GM23248 (cell line): ENCODE measurements at regions not wholly inside any gene's neighbourhood (a gene's known extent, or its start where the extent isn't known, plus 50 kb on each side); places are given as distances from the start of the nearest gene placed in this dataset.

Experiments
- DNase-seq: peaks from one replicate; pipeline ENCODE4 v3.0.0-alpha.2; 2015
- H2AFZ ChIP-seq: fragments of 200-600 bp; sonication (generic); 2 replicates; pipeline ENCODE4 v1.6.1; 2016; ENCODE audit warnings: antibody characterized with exemption
- H3F3A ChIP-seq: fragments of 200-600 bp; sonication (generic); 2 replicates; pipeline ENCODE4 v1.6.1; 2016; ENCODE audit warnings: mild to moderate bottlenecking, antibody characterized with exemption, mixed run types; ENCODE audit not compliant: insufficient read depth
- H3K27ac ChIP-seq: fragments of 200-600 bp; sonication (generic); 2 replicates; pipeline ENCODE4 v1.5.1; 2016; ENCODE audit warnings: mild to moderate bottlenecking
- H3K27me3 ChIP-seq: fragments of 200-600 bp; sonication (generic); replicated peaks from 2 replicates; pipeline ENCODE4 v1.6.1; 2016; ENCODE audit warnings: mild to moderate bottlenecking; ENCODE audit not compliant: insufficient read depth
- H3K36me3 ChIP-seq: fragments of 200-600 bp; sonication (generic); 2 replicates; pipeline ENCODE4 v1.6.1; 2016; ENCODE audit warnings: low read depth, mild to moderate bottlenecking
- H3K4me1 ChIP-seq: fragments of 200-600 bp; sonication (generic); 2 replicates; pipeline ENCODE4 v1.6.1; 2016; ENCODE audit warnings: mild to moderate bottlenecking; ENCODE audit not compliant: insufficient read depth
- H3K4me2 ChIP-seq: fragments of 200-600 bp; sonication (generic); one replicate; pipeline ENCODE4 v1.6.1; 2016; ENCODE audit warnings: mild to moderate bottlenecking; ENCODE audit not compliant: unreplicated experiment
- H3K4me3 ChIP-seq: fragments of 200-600 bp; sonication (generic); 2 replicates; pipeline ENCODE4 v1.5.1; 2016; ENCODE audit warnings: mild to moderate bottlenecking
- H3K79me2 ChIP-seq: fragments of 200-600 bp; sonication (generic); 2 replicates; pipeline ENCODE4 v1.6.1; 2016; ENCODE audit warnings: mild to moderate bottlenecking; ENCODE audit not compliant: insufficient read depth
- H3K9ac ChIP-seq: fragments of 200-600 bp; sonication (generic); 2 replicates; pipeline ENCODE4 v1.6.1; 2016; ENCODE audit warnings: mild to moderate bottlenecking
- H3K9me2 ChIP-seq: fragments of 200-600 bp; sonication (generic); 2 replicates; pipeline ENCODE4 v1.6.1; 2016; ENCODE audit warnings: mixed run types, mild to moderate bottlenecking, moderate library complexity; ENCODE audit not compliant: insufficient read depth
- H3K9me3 ChIP-seq: fragments of 200-600 bp; sonication (generic); one replicate; pipeline ENCODE4 v1.6.1; 2017; ENCODE audit warnings: low read depth
- H4K20me1 ChIP-seq: fragments of 200-600 bp; sonication (generic); 2 replicates; pipeline ENCODE4 v1.6.0; 2016; ENCODE audit not compliant: insufficient read depth
- EZH2 ChIP-seq: fragments of 200-600 bp; sonication (generic); IDR thresholded peaks from 2 replicates; pipeline ENCODE4 v1.6.1; 2018; ENCODE audit warnings: antibody characterized with exemption, mild to moderate bottlenecking; ENCODE audit not compliant: insufficient read depth, poor library complexity, severe bottlenecking
- EZH2phosphoT487 ChIP-seq: fragments of 200-600 bp; sonication (generic); IDR thresholded peaks from 2 replicates; pipeline ENCODE4 v1.6.1; 2018; ENCODE audit warnings: antibody characterized with exemption, moderate library complexity, mild to moderate bottlenecking, low read depth; ENCODE audit not compliant: insufficient read depth
- whole genome bisulfite sequencing, 2 experiments: methylation state at CpG; one replicate each; pipeline ENCODE4 v1.1.6; 2015 to 2017; ENCODE audit warnings: low lambda C conversion rate in 2 of 2, low coverage in 1 of 2; ENCODE audit errors: missing lambda C conversion rate in 2 of 2; 5-methylcytosine and 5-hydroxymethylcytosine counted together
- in situ Hi-C: fragments of 300-500 bp; cut with MboI; formaldehyde crosslinking; loops from 2 replicates; pipeline ENCODE4 v1.15.0; 2020

GRCh38 chr1:112054510-112054909 is 65.0 kb upstream of the KCND3 start:
- WGBS, 2 experiments: 76 to 91% methylated on average over 2 of the region's 2 CpGs
- no peak overlapping the region for H3K4me3 ChIP-seq

GRCh38 chr1:112056354-112056753 is 66.9 kb upstream of the KCND3 start:
- no peak overlapping the region for H3K27ac ChIP-seq
- no peaks in the 10 kb centered on the region for H4K20me1 ChIP-seq
- no peak for DNase-seq
- WGBS, 2 experiments: 34 to 53% methylated on average over 5 of the region's 5 CpGs
- no peaks in the 10 kb centered on the region for H3F3A ChIP-seq
- no peaks in the 10 kb centered on the region for H3K9me2 ChIP-seq
- no peak overlapping the region for H3K4me2 ChIP-seq
- H3K4me1 ChIP-seq: no peaks in the 10 kb centered on the region
- no peak for TF ChIP-seq EZH2
- no peak for TF ChIP-seq EZH2phosphoT487
- no peak overlapping the region for H3K4me3 ChIP-seq
- in situ Hi-C loops: no loop called here
- no peaks in the 10 kb centered on the region for H3K36me3 ChIP-seq
- H3K27me3 ChIP-seq: no peaks in the 10 kb centered on the region
- no peak overlapping the region for H3K9ac ChIP-seq
- no peaks in the 10 kb centered on the region for H3K9me3 ChIP-seq
- no peak overlapping the region for H2AFZ ChIP-seq
- H3K79me2 ChIP-seq: no peaks in the 10 kb centered on the region

More at GRCh38 chr1:112054510-112054909, 65.0 kb upstream of the KCND3 start:
- Histone ChIP-seq H4K20me1 (no peaks in the 10 kb centered on the region), H3F3A (no peaks in the 10 kb centered on the region), H3K27me3 (no peaks in the 10 kb centered on the region), H3K9ac (no peak overlapping the region), H2AFZ (no peak overlapping the region), H3K9me2 (no peaks in the 10 kb centered on the region), H3K9me3 (no peaks in the 10 kb centered on the region), H3K27ac (no peak overlapping the region), H3K4me2 (no peak overlapping the region), H3K36me3 (no peaks in the 10 kb centered on the region), H3K79me2 (no peaks in the 10 kb centered on the region), H3K4me1 (no peaks in the 10 kb centered on the region)
- no peak for TF ChIP-seq EZH2
- TF ChIP-seq EZH2phosphoT487: no peak
- no peak for DNase-seq
- in situ Hi-C loops: no loop called here

GRCh38 chr1:112057736-112058135 is 68.3 kb upstream of the KCND3 start:
- Histone ChIP-seq H3K4me1 (no peaks in the 10 kb centered on the region), H3K27me3 (no peaks in the 10 kb centered on the region), H3K27ac (no peak overlapping the region), H3K9me3 (no peaks in the 10 kb centered on the region), H3K4me3 (no peak overlapping the region), H3K9ac (no peak overlapping the region), H3K4me2 (no peak overlapping the region), H3K9me2 (no peaks in the 10 kb centered on the region), H2AFZ (no peak overlapping the region), H3K79me2 (no peaks in the 10 kb centered on the region), H3K36me3 (no peaks in the 10 kb centered on the region), H3F3A (no peaks in the 10 kb centered on the region), H4K20me1 (no peaks in the 10 kb centered on the region)
- 25 to 31% methylated on average over 5 of the region's 5 CpGs for WGBS, 2 experiments
- in situ Hi-C loops: no loop called here
- no peak for DNase-seq
- TF ChIP-seq EZH2phosphoT487 (no peak), EZH2 (no peak)

- Histone ChIP-seq H3K27ac (no peak overlapping the region), H3K36me3 (no peaks in the 10 kb centered on the region), H3F3A (no peaks in the 10 kb centered on the region), H3K9me2 (no peaks in the 10 kb centered on the region), H3K4me2 (no peak overlapping the region), H3K27me3 (no peaks in the 10 kb centered on the region), H3K9ac (no peak overlapping the region), H3K4me3 (no peak overlapping the region), H3K79me2 (no peaks in the 10 kb centered on the region), H4K20me1 (no peaks in the 10 kb centered on the region), H2AFZ (no peak overlapping the region), H3K4me1 (no peaks in the 10 kb centered on the region), H3K9me3 (no peaks in the 10 kb centered on the region)
- in situ Hi-C loops: no loop called here
- no peak for DNase-seq
- WGBS, 2 experiments: 36 to 45% methylated on average over 7 of the region's 7 CpGs
- TF ChIP-seq EZH2: no peak
These were observed 69.5 kb upstream of the KCND3 start for GRCh38 chr1:112058815-112059450.

GRCh38 chr1:112059679-112060078 is 70.2 kb upstream of the KCND3 start:
- no peak overlapping the region for H3K9ac ChIP-seq
- H3K9me3 ChIP-seq: no peaks in the 10 kb centered on the region
- H3K4me1 ChIP-seq: no peaks in the 10 kb centered on the region
- in situ Hi-C loops: no loop called here
- TF ChIP-seq EZH2 (no peak), EZH2phosphoT487 (no peak)
- no peak overlapping the region for H3K4me3 ChIP-seq
- no peaks in the 10 kb centered on the region for H3K79me2 ChIP-seq
- no peaks in the 10 kb centered on the region for H3K9me2 ChIP-seq
- H3K27ac ChIP-seq: no peak overlapping the region
- 52 to 56% methylated on average over 6 of the region's 6 CpGs for WGBS, 2 experiments
- no peaks in the 10 kb centered on the region for H4K20me1 ChIP-seq
- H3F3A ChIP-seq: no peaks in the 10 kb centered on the region
- no peak overlapping the region for H3K4me2 ChIP-seq
- H3K27me3 ChIP-seq: no peaks in the 10 kb centered on the region
- no peak for DNase-seq
- no peaks in the 10 kb centered on the region for H3K36me3 ChIP-seq
- no peak overlapping the region for H2AFZ ChIP-seq
